GM23338 (cell line): ENCODE measurements at regions not wholly inside any gene's neighbourhood (a gene's known extent, or its start where the extent isn't known, plus 50 kb on each side); places are given as distances from the start of the nearest gene placed in this dataset.

Source experiments
- CREB1 ChIP-seq: fragments of 250-450 bp; sonication (Bioruptor Pico); IDR thresholded peaks from 2 replicates; pipeline ENCODE4 v1.5.0; 2020; ENCODE audit warnings: low read depth, mild to moderate bottlenecking, moderate library complexity
- EZH2 ChIP-seq: fragments of 200-600 bp; sonication (generic); IDR thresholded peaks from one replicate; pipeline ENCODE4 v1.8.0; 2017; ENCODE audit warnings: antibody characterized with exemption, mild to moderate bottlenecking, low read depth; ENCODE audit not compliant: unreplicated experiment
- EZH2phosphoT487 ChIP-seq: fragments of 200-600 bp; sonication (generic); IDR thresholded peaks from one replicate; pipeline ENCODE4 v1.8.1; 2018; ENCODE audit warnings: antibody characterized with exemption; ENCODE audit not compliant: unreplicated experiment
- JUNB ChIP-seq: IDR thresholded peaks from one replicate; pipeline ENCODE4 v1.6.1; 2016; ENCODE audit warnings: antibody characterized with exemption; ENCODE audit not compliant: unreplicated experiment
- NANOG ChIP-seq: IDR thresholded peaks from 2 replicates; pipeline ENCODE4 v1.6.1; 2016; ENCODE audit warnings: antibody characterized with exemption, borderline replicate concordance
- POLR2AphosphoS5 ChIP-seq: IDR thresholded peaks from 2 replicates; pipeline ENCODE4 v1.6.1; 2016; ENCODE audit warnings: antibody characterized with exemption, low read depth
- ZNF114 ChIP-seq: fragments of 250-450 bp; sonication (Bioruptor Pico); IDR thresholded peaks from 2 replicates; pipeline ENCODE4 v1.5.0; 2020; ENCODE audit warnings: mild to moderate bottlenecking, moderate library complexity
- TF ChIP-seq, protein P1 (sequence below), 2 experiments: fragments of 200-600 bp in 1 of 2; sonication (generic) in 1 of 2; conservative IDR thresholded peaks; 2 replicates each; pipeline versions ENCODE4 v1.5.1 to v1.6.1; 2016 to 2017; ENCODE audit warnings: antibody characterized with exemption in 2 of 2, low read depth in 2 of 2, mild to moderate bottlenecking in 2 of 2, moderate library complexity in 1 of 2
- TF ChIP-seq, protein P2 (sequence below): IDR thresholded peaks from one replicate; pipeline ENCODE4 v1.6.1; 2018; ENCODE audit warnings: antibody characterized with exemption; ENCODE audit not compliant: unreplicated experiment

DNA sequence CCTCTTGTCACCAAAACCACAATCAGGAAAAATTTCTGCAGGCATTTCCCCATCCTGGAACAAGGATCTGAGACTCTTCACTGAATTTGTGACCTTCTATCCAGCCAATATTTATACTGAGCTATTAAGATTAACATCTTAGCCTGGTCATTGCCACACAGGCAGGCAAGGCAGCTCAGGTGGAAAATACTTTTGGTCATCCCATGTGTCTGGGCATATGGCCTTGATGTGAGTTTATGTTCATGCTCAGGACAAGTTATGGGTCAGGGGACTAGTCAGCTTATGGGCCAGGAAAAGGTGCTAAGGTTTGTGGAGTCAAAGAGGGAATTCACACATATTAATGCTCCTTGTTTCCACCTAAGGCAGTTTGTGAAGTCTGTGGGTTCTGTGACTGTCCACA is 124.3 kb upstream of the TOP3B start:
- TF ChIP-seq, protein P1, sequence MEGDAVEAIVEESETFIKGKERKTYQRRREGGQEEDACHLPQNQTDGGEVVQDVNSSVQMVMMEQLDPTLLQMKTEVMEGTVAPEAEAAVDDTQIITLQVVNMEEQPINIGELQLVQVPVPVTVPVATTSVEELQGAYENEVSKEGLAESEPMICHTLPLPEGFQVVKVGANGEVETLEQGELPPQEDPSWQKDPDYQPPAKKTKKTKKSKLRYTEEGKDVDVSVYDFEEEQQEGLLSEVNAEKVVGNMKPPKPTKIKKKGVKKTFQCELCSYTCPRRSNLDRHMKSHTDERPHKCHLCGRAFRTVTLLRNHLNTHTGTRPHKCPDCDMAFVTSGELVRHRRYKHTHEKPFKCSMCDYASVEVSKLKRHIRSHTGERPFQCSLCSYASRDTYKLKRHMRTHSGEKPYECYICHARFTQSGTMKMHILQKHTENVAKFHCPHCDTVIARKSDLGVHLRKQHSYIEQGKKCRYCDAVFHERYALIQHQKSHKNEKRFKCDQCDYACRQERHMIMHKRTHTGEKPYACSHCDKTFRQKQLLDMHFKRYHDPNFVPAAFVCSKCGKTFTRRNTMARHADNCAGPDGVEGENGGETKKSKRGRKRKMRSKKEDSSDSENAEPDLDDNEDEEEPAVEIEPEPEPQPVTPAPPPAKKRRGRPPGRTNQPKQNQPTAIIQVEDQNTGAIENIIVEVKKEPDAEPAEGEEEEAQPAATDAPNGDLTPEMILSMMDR (conservative IDR thresholded peaks at IDR 0.05; ENCODE audit: low read depth in 2 of 2): no peak
- TF ChIP-seq EZH2: no peak
- TF ChIP-seq, protein P2, sequence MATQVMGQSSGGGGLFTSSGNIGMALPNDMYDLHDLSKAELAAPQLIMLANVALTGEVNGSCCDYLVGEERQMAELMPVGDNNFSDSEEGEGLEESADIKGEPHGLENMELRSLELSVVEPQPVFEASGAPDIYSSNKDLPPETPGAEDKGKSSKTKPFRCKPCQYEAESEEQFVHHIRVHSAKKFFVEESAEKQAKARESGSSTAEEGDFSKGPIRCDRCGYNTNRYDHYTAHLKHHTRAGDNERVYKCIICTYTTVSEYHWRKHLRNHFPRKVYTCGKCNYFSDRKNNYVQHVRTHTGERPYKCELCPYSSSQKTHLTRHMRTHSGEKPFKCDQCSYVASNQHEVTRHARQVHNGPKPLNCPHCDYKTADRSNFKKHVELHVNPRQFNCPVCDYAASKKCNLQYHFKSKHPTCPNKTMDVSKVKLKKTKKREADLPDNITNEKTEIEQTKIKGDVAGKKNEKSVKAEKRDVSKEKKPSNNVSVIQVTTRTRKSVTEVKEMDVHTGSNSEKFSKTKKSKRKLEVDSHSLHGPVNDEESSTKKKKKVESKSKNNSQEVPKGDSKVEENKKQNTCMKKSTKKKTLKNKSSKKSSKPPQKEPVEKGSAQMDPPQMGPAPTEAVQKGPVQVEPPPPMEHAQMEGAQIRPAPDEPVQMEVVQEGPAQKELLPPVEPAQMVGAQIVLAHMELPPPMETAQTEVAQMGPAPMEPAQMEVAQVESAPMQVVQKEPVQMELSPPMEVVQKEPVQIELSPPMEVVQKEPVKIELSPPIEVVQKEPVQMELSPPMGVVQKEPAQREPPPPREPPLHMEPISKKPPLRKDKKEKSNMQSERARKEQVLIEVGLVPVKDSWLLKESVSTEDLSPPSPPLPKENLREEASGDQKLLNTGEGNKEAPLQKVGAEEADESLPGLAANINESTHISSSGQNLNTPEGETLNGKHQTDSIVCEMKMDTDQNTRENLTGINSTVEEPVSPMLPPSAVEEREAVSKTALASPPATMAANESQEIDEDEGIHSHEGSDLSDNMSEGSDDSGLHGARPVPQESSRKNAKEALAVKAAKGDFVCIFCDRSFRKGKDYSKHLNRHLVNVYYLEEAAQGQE: no peak
- no peak for TF ChIP-seq NANOG
- TF ChIP-seq POLR2AphosphoS5: no peak
- TF ChIP-seq EZH2phosphoT487: no peak
- TF ChIP-seq JUNB: no peak
- no peak for TF ChIP-seq ZNF114
- TF ChIP-seq CREB1 (CRISPR knock-in tag): no peak
